Hematopoietic multipotent progenitor cell (in vitro differentiated cells): ENCODE measurements at regions not wholly inside any gene's neighbourhood (a gene's known extent, or its start where the extent isn't known, plus 50 kb on each side); places are given as distances from the start of the nearest gene placed in this dataset.
A peak's percentile ranks its signal among the peaks of the same experiment; 100 is the strongest.

Experiments
- DNase-seq, 3 donors: peaks; one replicate each; pipeline ENCODE4 v3.0.0-alpha.2; 2011 to 2015; ENCODE audit warnings: low read depth in 2 of 3, low spot score in 2 of 3

- DNase-seq: no peak
These were observed 280.9 kb downstream of the CDH26 start for GRCh38 chr20:60238992-60239660.

- no peak for DNase-seq
These were observed 281.7 kb downstream of the CDH26 start for GRCh38 chr20:60239956-60240355.

GRCh38 chr20:60240415-60240814, 282.2 kb downstream of the CDH26 start:
- DNase-seq: no peak

GRCh38 chr20:60240986-60241385, 282.8 kb downstream of the CDH26 start:
- no peak for DNase-seq

- no peak for DNase-seq
These were observed 284.7 kb downstream of the CDH26 start for GRCh38 chr20:60242836-60243505.

GRCh38 chr20:60244373-60245146, 286.3 kb downstream of the CDH26 start:
- no peak for DNase-seq

GRCh38 chr20:60246751-60247150, 288.5 kb downstream of the CDH26 start:
- DNase-seq: no peak

- DNase-seq: no peak
These were observed 291.2 kb downstream of the CDH26 start for GRCh38 chr20:60249436-60249835.

GRCh38 chr20:60250251-60250650, 292.0 kb downstream of the CDH26 start:
- DNase-seq: no peak

- DNase-seq: no peak
These were observed 294.6 kb downstream of the CDH26 start for GRCh38 chr20:60252866-60253265.

- no peak for DNase-seq
These were observed 295.2 kb downstream of the CDH26 start for GRCh38 chr20:60253471-60253870.

GRCh38 chr20:60254901-60255411, 296.7 kb downstream of the CDH26 start:
- no peak for DNase-seq

- DNase-seq: no peak
These were observed 297.2 kb downstream of the CDH26 start for GRCh38 chr20:60255415-60255814.

GRCh38 chr20:60255866-60256265, 297.6 kb downstream of the CDH26 start:
- no peak for DNase-seq

- DNase-seq: no peak
These were observed 298.6 kb downstream of the CDH26 start for GRCh38 chr20:60256811-60257210.

GRCh38 chr20:60257671-60258070, 299.4 kb downstream of the CDH26 start:
- no peak for DNase-seq

- no peak for DNase-seq
These were observed 300.1 kb downstream of the CDH26 start for GRCh38 chr20:60258255-60258863.

- DNase-seq: no peak
These were observed 303.1 kb downstream of the CDH26 start for GRCh38 chr20:60261333-60261732.

- peak; percentile 19 to 71 (median 47) for DNase-seq
These were observed 304.9 kb downstream of the CDH26 start for GRCh38 chr20:60262967-60263603.
